ENCODE measurements at regions not wholly inside any gene's neighbourhood (a gene's known extent, or its start where the extent isn't known, plus 50 kb on each side); places are given as distances from the start of the nearest gene placed in this dataset.

DNA sequence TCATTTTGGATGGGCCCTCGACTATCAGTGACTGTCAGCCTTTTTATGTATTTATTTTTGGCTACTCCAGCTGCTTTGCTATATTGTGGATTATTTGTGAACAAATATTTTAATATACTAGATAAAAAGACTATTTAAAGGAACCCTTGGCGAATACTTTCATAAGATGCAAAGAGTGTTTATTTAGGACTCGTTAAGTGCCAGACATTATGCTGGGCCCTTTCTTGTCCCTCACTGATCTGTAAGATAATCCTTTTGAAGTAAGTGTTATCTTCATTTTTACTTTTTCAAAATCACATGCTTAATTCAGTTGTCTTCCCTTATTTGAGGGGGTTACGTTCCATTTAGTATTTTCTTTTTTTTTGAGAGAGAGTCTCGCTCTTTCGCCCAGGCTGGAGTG lies 376.8 kb upstream of the C2CD4B start:
- no peak for DNase-seq (ENCODE audit: low spot score)
- Mint-ChIP-seq H3K36me3 (ENCODE audit: low read depth) (no peaks in the 10 kb centered on the region), H3K9me3 (ENCODE audit: low read depth) (no peaks in the 10 kb centered on the region), H3K27me3 (ENCODE audit: low read depth) (no peaks in the 10 kb centered on the region), H3K27ac (ENCODE audit: unreplicated experiment) (no peak overlapping the region), H3K4me3 (ENCODE audit: unreplicated experiment) (no peak overlapping the region), H3K4me1 (ENCODE audit: low read depth) (peaks cover 18% of the 10 kb centered on the region)
- no peak for TF ChIP-seq CTCF (IDR thresholded peaks at IDR 0.05)

DNA sequence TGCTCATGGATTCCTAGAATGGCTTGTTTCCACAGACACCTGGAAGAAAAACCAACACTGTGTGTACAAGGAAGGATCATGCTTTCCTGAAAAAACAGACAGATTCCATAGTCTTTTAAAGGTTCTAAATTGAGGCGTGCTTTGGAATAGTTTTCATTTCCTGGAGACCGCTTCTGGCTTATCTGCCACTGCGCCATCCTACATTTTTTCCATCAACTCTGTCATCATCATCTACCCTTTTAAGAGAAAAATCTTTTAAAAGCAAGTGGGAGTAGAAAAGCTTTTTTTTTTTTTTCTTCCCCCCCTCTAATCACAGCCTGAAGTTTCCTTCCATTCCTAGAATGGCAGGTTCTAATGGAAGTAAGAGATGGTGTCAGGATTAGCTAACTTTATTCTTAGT lies 379.4 kb upstream of the C2CD4B start:
- Mint-ChIP-seq H3K36me3 (ENCODE audit: low read depth) (no peaks in the 10 kb centered on the region), H3K9me3 (ENCODE audit: low read depth) (no peaks in the 10 kb centered on the region), H3K4me3 (ENCODE audit: unreplicated experiment) (no peak overlapping the region), H3K27ac (ENCODE audit: unreplicated experiment) (no peak overlapping the region), H3K27me3 (ENCODE audit: low read depth) (no peaks in the 10 kb centered on the region), H3K4me1 (ENCODE audit: low read depth) (peaks cover 18% of the 10 kb centered on the region)
- no peak for TF ChIP-seq CTCF (IDR thresholded peaks at IDR 0.05)
- DNase-seq (ENCODE audit: low spot score) = no peak

GRCh38 chr15:62545467-62546227 lies 380.6 kb upstream of the C2CD4B start:
- H3K9me3 Mint-ChIP-seq (ENCODE audit: low read depth) = no peaks in the 10 kb centered on the region
- H3K27ac Mint-ChIP-seq (ENCODE audit: unreplicated experiment) = peak overlapping the region; percentile 13
- TF ChIP-seq CTCF (IDR thresholded peaks at IDR 0.05) = no peak
- no peak overlapping the region for H3K4me3 Mint-ChIP-seq (ENCODE audit: unreplicated experiment)
- H3K27me3 Mint-ChIP-seq (ENCODE audit: low read depth) = no peaks in the 10 kb centered on the region
- no peaks in the 10 kb centered on the region for H3K36me3 Mint-ChIP-seq (ENCODE audit: low read depth)
- no peak for DNase-seq (ENCODE audit: low spot score)
- peaks cover 18% of the 10 kb centered on the region for H3K4me1 Mint-ChIP-seq (ENCODE audit: low read depth)

DNA sequence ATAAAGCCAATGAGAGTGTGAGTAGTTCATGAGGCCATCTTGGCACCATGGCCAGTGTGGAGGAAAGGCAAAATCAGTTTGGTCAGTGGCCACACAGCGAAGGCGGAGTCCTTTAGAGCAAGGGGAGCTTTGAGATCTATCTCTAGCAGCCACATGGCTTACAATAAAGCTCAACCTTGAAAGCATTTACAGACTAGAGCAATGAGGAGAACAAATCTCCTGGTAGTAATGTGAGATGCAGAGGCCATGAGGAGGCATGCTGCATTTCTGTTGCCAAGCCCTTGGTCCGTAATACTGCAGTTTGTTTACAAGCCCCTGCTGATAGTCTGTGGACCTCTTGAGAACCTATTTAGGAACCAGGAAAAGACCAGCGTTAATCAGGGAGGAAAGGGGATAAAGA lies 381.5 kb upstream of the C2CD4B start:
- no peak for TF ChIP-seq CTCF (IDR thresholded peaks at IDR 0.05)
- DNase-seq (ENCODE audit: low spot score) = no peak
- Mint-ChIP-seq H3K9me3 (ENCODE audit: low read depth) (no peaks in the 10 kb centered on the region), H3K27ac (ENCODE audit: unreplicated experiment) (no peak overlapping the region), H3K27me3 (ENCODE audit: low read depth) (no peaks in the 10 kb centered on the region), H3K4me1 (ENCODE audit: low read depth) (peaks cover 18% of the 10 kb centered on the region), H3K36me3 (ENCODE audit: low read depth) (no peaks in the 10 kb centered on the region), H3K4me3 (ENCODE audit: unreplicated experiment) (no peak overlapping the region)

DNA sequence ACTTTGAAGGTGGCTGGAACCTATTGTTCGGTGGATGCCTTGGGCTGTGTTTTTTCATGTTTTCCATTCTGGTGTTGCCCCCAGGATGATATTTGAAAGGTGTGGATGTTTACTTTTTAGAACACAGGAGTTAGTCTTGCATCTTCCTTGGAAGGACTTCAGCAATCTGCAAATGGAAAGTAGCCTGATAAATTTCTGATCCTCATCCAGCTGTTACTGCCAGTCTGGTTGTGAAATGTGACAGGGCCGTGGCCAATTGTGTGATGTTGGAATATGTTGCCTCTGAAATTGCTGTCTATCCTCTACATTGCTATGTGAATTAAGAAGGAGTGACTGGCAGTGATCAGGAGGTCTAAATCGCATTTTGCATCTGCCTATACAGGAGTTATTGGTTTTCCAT lies 382.5 kb upstream of the C2CD4B start:
- Mint-ChIP-seq H3K36me3 (ENCODE audit: low read depth) (peaks cover 3% of the 10 kb centered on the region), H3K27ac (ENCODE audit: unreplicated experiment) (no peak overlapping the region), H3K4me3 (ENCODE audit: unreplicated experiment) (no peak overlapping the region), H3K27me3 (ENCODE audit: low read depth) (no peaks in the 10 kb centered on the region), H3K4me1 (ENCODE audit: low read depth) (peaks cover 18% of the 10 kb centered on the region), H3K9me3 (ENCODE audit: low read depth) (peaks cover 5% of the 10 kb centered on the region)
- DNase-seq (ENCODE audit: low spot score) = no peak
- no peak for TF ChIP-seq CTCF (IDR thresholded peaks at IDR 0.05)

Measured in chondrocyte (in vitro differentiated cells).